K562 (cell line): ENCODE measurements at regions not wholly inside any gene's neighbourhood (a gene's known extent, or its start where the extent isn't known, plus 50 kb on each side); places are given as distances from the start of the nearest gene placed in this dataset.

Experiments used
- ERF ChIP-seq: fragments of 450-650 bp; formaldehyde crosslinking; IDR thresholded peaks from 2 replicates; pipeline ENCODE4 v1.4.0; 2020; ENCODE audit warnings: mild to moderate bottlenecking, mixed read lengths
- FOXM1 ChIP-seq, 2 experiments: fragments of 450-650 bp in 1 of 2; sonication (generic) in 1 of 2; formaldehyde crosslinking in 1 of 2; IDR thresholded peaks; 2 replicates each; pipeline versions ENCODE4 v1.6.1 to v1.9.0; 2017 to 2022; ENCODE audit warnings: low read depth in 2 of 2, mild to moderate bottlenecking in 2 of 2, missing genetic modification reagents in 1 of 2, moderate library complexity in 1 of 2
- KAT2B ChIP-seq: IDR thresholded peaks from one replicate; pipeline ENCODE4 v1.6.1; 2012; ENCODE audit warnings: low read depth, mild to moderate bottlenecking, control low read depth, inconsistent platforms, low read length, moderate library complexity
- PML ChIP-seq: IDR thresholded peaks from 2 replicates; pipeline ENCODE4 v1.6.1; 2012; ENCODE audit warnings: low read length, inconsistent platforms
- POLR2A ChIP-seq: fragments of 450-650 bp; conservative IDR thresholded peaks from 2 replicates; pipeline ENCODE4 v1.6.1; 2016
- PRMT5 ChIP-seq: sonication (generic); formaldehyde crosslinking; IDR thresholded peaks from 2 replicates; pipeline ENCODE4 v1.5.0; 2020; ENCODE audit warnings: missing genetic modification reagents
- ZBTB1 ChIP-seq: sonication (generic); formaldehyde crosslinking; IDR thresholded peaks from 2 replicates; pipeline ENCODE4 v1.8.1; 2023; ENCODE audit warnings: missing genetic modification reagents, low read depth, mild to moderate bottlenecking, borderline replicate concordance
- ZNF197 ChIP-seq: fragments of 200-800 bp; sonication (Bioruptor generic); IDR thresholded peaks from 2 replicates; pipeline ENCODE4 v1.6.1; 2016; ENCODE audit warnings: low read depth, missing genetic modification characterization, missing compliant biosample characterization
- ZNF445 ChIP-seq: fragments of 250-450 bp; sonication (Bioruptor Pico); IDR thresholded peaks from 2 replicates; pipeline ENCODE4 v1.4.0; 2020; ENCODE audit warnings: low read depth, mild to moderate bottlenecking, moderate library complexity
- TF ChIP-seq, protein P1 (sequence below), 3 experiments: IDR thresholded peaks in 2 of 3; conservative IDR thresholded peaks in 1 of 3; 2 replicates each; pipeline ENCODE4 v1.5.1; 2011 to 2012; ENCODE audit warnings: low read length in 3 of 3, mild to moderate bottlenecking in 3 of 3, control low read depth in 2 of 3, improper control_type of control experiment in 1 of 3, inconsistent platforms in 1 of 3, low read depth in 1 of 3, mixed read lengths in 1 of 3, moderate library complexity in 1 of 3; ENCODE audit not compliant: insufficient read depth in 2 of 3
- TF ChIP-seq, protein P2 (sequence below), 3 experiments: fragments of 200-800 bp in 1 of 3; fragments of 250-450 bp in 1 of 3; fragments of 450-650 bp in 1 of 3; sonication (Bioruptor Pico) in 1 of 3; sonication (Bioruptor generic) in 1 of 3; formaldehyde crosslinking in 1 of 3; IDR thresholded peaks; 2 replicates each; pipeline versions ENCODE4 v1.6.1 to v1.8.0; 2016 to 2022; ENCODE audit warnings: mild to moderate bottlenecking in 2 of 3, missing genetic modification characterization in 2 of 3, missing compliant biosample characterization in 1 of 3, moderate library complexity in 1 of 3

DNA sequence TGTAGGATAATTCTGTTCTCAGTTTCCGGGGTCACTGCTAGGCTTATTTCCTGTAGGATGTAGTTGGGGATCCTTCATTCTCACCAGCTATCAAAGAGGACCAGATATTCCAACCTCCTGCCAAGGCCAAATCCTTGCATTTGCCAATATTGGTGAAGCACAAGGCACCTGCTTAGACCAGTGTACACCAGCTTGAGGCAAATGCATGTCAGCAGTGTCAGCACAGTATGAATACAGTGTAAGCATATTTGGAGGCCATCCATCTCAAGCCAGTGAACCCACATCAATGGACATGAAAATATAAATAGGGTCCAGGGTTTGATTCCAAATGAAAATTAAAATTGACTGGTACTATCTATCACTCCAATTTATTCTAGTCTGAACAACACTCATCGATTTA lies 88.0 kb upstream of the MAPRE2 start:
- TF ChIP-seq KAT2B, result no peak
- TF ChIP-seq, protein P1, sequence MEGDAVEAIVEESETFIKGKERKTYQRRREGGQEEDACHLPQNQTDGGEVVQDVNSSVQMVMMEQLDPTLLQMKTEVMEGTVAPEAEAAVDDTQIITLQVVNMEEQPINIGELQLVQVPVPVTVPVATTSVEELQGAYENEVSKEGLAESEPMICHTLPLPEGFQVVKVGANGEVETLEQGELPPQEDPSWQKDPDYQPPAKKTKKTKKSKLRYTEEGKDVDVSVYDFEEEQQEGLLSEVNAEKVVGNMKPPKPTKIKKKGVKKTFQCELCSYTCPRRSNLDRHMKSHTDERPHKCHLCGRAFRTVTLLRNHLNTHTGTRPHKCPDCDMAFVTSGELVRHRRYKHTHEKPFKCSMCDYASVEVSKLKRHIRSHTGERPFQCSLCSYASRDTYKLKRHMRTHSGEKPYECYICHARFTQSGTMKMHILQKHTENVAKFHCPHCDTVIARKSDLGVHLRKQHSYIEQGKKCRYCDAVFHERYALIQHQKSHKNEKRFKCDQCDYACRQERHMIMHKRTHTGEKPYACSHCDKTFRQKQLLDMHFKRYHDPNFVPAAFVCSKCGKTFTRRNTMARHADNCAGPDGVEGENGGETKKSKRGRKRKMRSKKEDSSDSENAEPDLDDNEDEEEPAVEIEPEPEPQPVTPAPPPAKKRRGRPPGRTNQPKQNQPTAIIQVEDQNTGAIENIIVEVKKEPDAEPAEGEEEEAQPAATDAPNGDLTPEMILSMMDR (IDR thresholded peaks at IDR 0.05 in 2 of 3, conservative IDR thresholded peaks at IDR 0.05 in 1 of 3; ENCODE audit: insufficient read depth in 2 of 3, low read depth in 1 of 3, low read length in 3 of 3), result no peak
- no peak for TF ChIP-seq PML
- TF ChIP-seq POLR2A, result no peak
- TF ChIP-seq, protein P2, sequence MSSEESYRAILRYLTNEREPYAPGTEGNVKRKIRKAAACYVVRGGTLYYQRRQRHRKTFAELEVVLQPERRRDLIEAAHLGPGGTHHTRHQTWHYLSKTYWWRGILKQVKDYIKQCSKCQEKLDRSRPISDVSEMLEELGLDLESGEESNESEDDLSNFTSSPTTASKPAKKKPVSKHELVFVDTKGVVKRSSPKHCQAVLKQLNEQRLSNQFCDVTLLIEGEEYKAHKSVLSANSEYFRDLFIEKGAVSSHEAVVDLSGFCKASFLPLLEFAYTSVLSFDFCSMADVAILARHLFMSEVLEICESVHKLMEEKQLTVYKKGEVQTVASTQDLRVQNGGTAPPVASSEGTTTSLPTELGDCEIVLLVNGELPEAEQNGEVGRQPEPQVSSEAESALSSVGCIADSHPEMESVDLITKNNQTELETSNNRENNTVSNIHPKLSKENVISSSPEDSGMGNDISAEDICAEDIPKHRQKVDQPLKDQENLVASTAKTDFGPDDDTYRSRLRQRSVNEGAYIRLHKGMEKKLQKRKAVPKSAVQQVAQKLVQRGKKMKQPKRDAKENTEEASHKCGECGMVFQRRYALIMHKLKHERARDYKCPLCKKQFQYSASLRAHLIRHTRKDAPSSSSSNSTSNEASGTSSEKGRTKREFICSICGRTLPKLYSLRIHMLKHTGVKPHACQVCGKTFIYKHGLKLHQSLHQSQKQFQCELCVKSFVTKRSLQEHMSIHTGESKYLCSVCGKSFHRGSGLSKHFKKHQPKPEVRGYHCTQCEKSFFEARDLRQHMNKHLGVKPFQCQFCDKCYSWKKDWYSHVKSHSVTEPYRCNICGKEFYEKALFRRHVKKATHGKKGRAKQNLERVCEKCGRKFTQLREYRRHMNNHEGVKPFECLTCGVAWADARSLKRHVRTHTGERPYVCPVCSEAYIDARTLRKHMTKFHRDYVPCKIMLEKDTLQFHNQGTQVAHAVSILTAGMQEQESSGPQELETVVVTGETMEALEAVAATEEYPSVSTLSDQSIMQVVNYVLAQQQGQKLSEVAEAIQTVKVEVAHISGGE (CRISPR knock-in tag; IDR thresholded peaks at IDR 0.05), result no peak
- no peak for TF ChIP-seq ERF
- TF ChIP-seq PRMT5 (CRISPR knock-in tag), result no peak
- no peak for TF ChIP-seq FOXM1 (IDR thresholded peaks at IDR 0.05; ENCODE audit: low read depth)
- no peak for TF ChIP-seq FOXM1 (CRISPR knock-in tag; IDR thresholded peaks at IDR 0.05; ENCODE audit: low read depth)
- TF ChIP-seq ZNF445 (CRISPR knock-in tag), result no peak
- no peak for TF ChIP-seq ZNF197 (CRISPR knock-in tag)
- no peak for TF ChIP-seq ZBTB1
